Mucosa of descending colon (tissue), 3 donors: ENCODE measurements at regions not wholly inside any gene's neighbourhood (a gene's known extent, or its start where the extent isn't known, plus 50 kb on each side); places are given as distances from the start of the nearest gene placed in this dataset.

Experiments used
- ATAC-seq: fragments of 200-7000 bp; cut with Tn5 transposase; one replicate; pipeline ENCODE4 v1.9.1; 2020; ENCODE audit warnings: mild to moderate bottlenecking, moderate library complexity
- DNase-seq, 3 donors: peaks; one replicate each; pipeline ENCODE4 v3.0.0-alpha.2; 2020
- H3K36me3 ChIP-seq: fragments of 200-600 bp; one replicate; pipeline ENCODE4 v1.8.0; 2021; ENCODE audit warnings: low read depth, mild to moderate bottlenecking
- H3K4me1 ChIP-seq: fragments of 200-600 bp; one replicate; pipeline ENCODE4 v1.8.0; 2021; ENCODE audit warnings: low read depth, mild to moderate bottlenecking
- H3K4me3 ChIP-seq: fragments of 200-600 bp; one replicate; pipeline ENCODE4 v1.8.0; 2021; ENCODE audit warnings: mild to moderate bottlenecking
- H3K9me3 ChIP-seq: fragments of 200-600 bp; one replicate; pipeline ENCODE4 v1.8.0; 2021; ENCODE audit warnings: mild to moderate bottlenecking
- CTCF ChIP-seq: fragments of 200-600 bp; IDR thresholded peaks from one replicate; pipeline ENCODE4 v1.8.0; 2022; ENCODE audit warnings: antibody characterized with exemption, mild to moderate bottlenecking
- intact Hi-C, 2 donors: fragments of 100-400 bp; cut with DNase I in 1 of 2; cut with micrococcal nuclease in 1 of 2; formaldehyde crosslinking; loops; one replicate each; pipeline versions ENCODE4 v1.11.0 to v1.11.1; 2022; cut with DNase I, micrococcal nuclease
- donor health status: DM: no; HTN: no; CAD: no; lungs with moderate emphysema.
- donor health status: DM: no; HTN: no; CAD: no.
- donor health status: DM: no; HTN: yes; CAD: no.

DNA sequence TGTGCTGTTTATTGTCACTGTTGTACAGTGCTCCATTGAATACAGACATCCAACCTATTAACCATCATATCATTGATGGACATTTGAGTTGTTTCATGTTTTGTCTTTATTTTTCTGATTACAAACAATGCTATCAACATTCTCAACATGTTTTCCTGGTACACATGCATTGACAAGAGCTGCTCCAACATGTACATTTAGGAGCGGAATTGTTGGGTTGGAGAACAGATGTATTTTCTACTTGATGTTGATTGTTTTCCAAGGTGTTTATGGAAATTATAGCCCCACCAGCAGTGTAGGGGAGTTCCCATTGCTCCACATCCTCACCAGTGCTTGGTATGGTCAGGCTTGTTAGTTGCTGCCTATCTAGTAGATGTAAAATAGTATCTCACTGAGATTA lies 204.1 kb upstream of the CLINT1 start:
- no peak for TF ChIP-seq CTCF
- no peaks in the 10 kb centered on the region for H3K36me3 ChIP-seq
- ATAC-seq (no peak), DNase-seq (no peak)
- no peaks in the 10 kb centered on the region for H3K4me1 ChIP-seq
- intact Hi-C loops: no loop called here
- no peaks in the 10 kb centered on the region for H3K9me3 ChIP-seq
- no peak overlapping the region for H3K4me3 ChIP-seq

- no peaks in the 10 kb centered on the region for H3K4me1 ChIP-seq
- no peaks in the 10 kb centered on the region for H3K36me3 ChIP-seq
- H3K9me3 ChIP-seq: no peaks in the 10 kb centered on the region
- intact Hi-C loops: no loop called here
- no peak for TF ChIP-seq CTCF
- DNase-seq (no peak), ATAC-seq (no peak)
- H3K4me3 ChIP-seq: no peak overlapping the region
These were observed 202.5 kb upstream of the CLINT1 start for GRCh38 chr5:158061451-158061850.

DNA sequence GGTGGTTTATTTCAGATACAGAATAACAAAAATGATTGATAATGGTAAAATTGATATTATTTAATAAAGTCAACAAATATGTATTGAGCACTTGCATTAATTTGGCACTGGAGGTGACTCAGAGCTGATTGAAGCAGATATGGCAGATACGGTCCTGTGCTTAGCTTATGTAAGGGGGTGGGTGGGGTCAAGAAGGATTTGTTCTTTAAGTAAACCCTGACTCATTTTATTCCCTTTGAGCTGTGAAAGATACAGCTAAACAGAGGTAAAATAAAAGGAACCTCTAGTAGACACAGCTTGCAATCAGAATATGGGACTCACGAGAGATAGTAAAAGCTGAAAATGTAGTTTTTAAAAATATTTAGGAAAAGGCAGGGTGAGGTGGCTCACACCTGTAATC lies 201.3 kb upstream of the CLINT1 start:
- H3K4me1 ChIP-seq: peaks cover 6% of the 10 kb centered on the region
- DNase-seq: no peak
- ATAC-seq: peak; percentile 47
- TF ChIP-seq CTCF: no peak
- H3K9me3 ChIP-seq: no peaks in the 10 kb centered on the region
- H3K4me3 ChIP-seq: no peak overlapping the region
- intact Hi-C loops: no loop called here
- H3K36me3 ChIP-seq: no peaks in the 10 kb centered on the region

DNA sequence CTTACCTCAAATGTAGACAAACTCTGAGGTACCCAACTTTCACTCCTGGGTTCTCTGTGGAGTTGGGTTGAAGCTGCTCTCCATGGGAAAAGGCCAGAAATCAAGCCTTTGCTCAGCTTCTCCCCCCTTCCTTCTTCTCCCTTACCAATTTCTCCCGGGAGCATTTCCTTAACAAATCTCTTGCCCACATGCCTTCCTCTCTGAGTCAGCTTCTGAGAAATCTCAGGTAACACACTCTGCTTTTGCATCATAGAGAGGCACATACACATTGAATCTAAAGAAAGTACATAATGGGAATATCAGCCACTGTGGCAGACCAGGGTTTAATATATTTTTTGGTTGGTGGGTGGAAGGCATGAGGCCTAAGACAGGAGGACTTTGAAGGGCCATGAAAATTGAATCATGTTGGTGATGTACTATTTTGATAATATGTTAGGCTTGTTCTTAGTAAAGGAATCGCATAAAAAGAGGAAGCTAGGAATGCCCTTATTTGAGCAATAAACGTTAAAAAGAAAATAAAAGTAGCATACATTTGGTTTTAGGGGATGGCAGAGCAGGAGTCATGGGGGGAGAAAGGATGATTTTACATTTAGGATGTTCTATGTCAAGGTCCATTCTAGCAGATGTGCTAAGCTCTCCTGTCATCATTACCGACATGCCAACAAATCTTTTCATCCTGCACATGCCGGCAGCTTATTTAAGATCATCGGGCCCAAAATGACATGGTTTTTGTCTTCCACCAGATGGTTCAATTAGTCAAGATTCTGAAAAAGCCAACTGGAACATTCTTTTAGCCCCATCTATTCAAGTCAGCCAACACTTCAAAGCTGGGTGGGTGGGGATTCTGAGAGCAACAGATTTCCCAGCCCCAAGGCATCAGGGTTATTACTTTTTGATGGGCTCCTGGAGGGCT lies 199.5 kb upstream of the CLINT1 start:
- ATAC-seq (no peak), DNase-seq (no peak)
- TF ChIP-seq CTCF: no peak
- intact Hi-C loops: no loop called here
- H3K9me3 ChIP-seq: no peaks in the 10 kb centered on the region
- peaks cover 6% of the 10 kb centered on the region for H3K4me1 ChIP-seq
- no peak overlapping the region for H3K4me3 ChIP-seq
- no peaks in the 10 kb centered on the region for H3K36me3 ChIP-seq

- ATAC-seq: peak; percentile 42
- no peaks in the 10 kb centered on the region for H3K9me3 ChIP-seq
- no peaks in the 10 kb centered on the region for H3K36me3 ChIP-seq
- DNase-seq: no peak
- peaks cover 6% of the 10 kb centered on the region for H3K4me1 ChIP-seq
- TF ChIP-seq CTCF: no peak
- intact Hi-C loops: no loop called here
- no peak overlapping the region for H3K4me3 ChIP-seq
These were observed 197.3 kb upstream of the CLINT1 start for GRCh38 chr5:158056130-158056825.
